Mesodermal cell (in vitro differentiated cells): ENCODE measurements at regions not wholly inside any gene's neighbourhood (a gene's known extent, or its start where the extent isn't known, plus 50 kb on each side); places are given as distances from the start of the nearest gene placed in this dataset.

Experiments
- H3K27ac ChIP-seq: 2 replicates; pipeline ENCODE4 v1.7.0; 2013; ENCODE audit warnings: mild to moderate bottlenecking, low read depth, low read length, moderate library complexity; ENCODE audit not compliant: severe bottlenecking
- H3K36me3 ChIP-seq: 2 replicates; pipeline ENCODE4 v1.7.1; 2013; ENCODE audit warnings: mild to moderate bottlenecking, low read length, moderate library complexity; ENCODE audit not compliant: control insufficient read depth, insufficient read depth
- H3K4me1 ChIP-seq: one replicate; pipeline ENCODE4 v1.7.1; 2013; ENCODE audit warnings: mild to moderate bottlenecking, low read length; ENCODE audit not compliant: insufficient read depth, control insufficient read depth, poor library complexity, severe bottlenecking
- H3K4me3 ChIP-seq: 2 replicates; pipeline ENCODE4 v1.7.0; 2013; ENCODE audit warnings: low read length, control low read depth, mild to moderate bottlenecking; ENCODE audit not compliant: insufficient read depth, poor library complexity, severe bottlenecking; ENCODE audit errors: extremely low read depth
- H3K9me3 ChIP-seq: 2 replicates; pipeline ENCODE4 v1.7.1; 2013; ENCODE audit warnings: mild to moderate bottlenecking, low read length, moderate library complexity; ENCODE audit not compliant: control insufficient read depth
- WGBS, 2 experiments: methylation state at CpG; one replicate each; pipeline ENCODE4 v1.1.5; 2013; ENCODE audit warnings: missing lambda C conversion rate in 2 of 2; ENCODE audit not compliant: insufficient coverage in 2 of 2; 5-methylcytosine and 5-hydroxymethylcytosine counted together

- H3K27ac ChIP-seq, result no peak overlapping the region
- H3K9me3 ChIP-seq, result no peaks in the 10 kb centered on the region
- no peaks in the 10 kb centered on the region for H3K4me1 ChIP-seq
- peaks cover 16% of the 10 kb centered on the region for H3K36me3 ChIP-seq
- WGBS, 2 experiments, result 78 to 83% methylated on average over 4 to 5 of the region's 6 CpGs
- H3K4me3 ChIP-seq, result no peak overlapping the region
Measured at GRCh38 chr11:33585586-33586209, 114.9 kb downstream of the C11orf91 start.

DNA sequence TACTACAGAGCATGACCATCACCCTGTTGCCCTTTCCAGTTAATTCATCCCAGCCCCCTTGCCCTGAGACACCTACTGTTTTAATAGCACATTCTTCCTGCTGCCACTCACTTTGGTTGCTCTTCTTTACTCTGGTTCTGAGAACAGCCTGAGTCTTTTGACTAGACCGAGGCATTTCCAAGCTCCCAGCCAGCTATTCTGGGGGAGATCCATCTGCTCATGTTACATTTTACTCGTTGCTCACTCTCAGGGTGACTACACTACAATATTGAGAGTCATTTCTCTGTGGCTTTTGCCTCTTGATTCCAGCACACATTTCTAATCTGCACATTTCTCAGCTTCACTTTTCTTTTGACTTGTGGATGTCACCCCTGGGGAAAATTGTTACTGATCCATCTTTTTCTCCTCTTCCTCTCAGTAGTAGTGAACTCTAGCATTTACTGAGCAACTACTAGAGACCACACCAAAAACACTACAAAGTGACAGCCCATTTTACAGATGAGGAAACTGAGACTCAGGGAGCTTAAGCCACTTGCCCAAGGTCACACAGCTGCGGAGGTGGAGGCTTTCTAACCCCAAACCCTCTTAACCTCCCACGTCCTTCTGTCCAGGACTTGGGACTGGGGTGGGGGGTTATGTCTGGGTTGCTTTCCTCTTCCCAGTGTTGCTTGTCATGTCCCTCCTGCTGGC is 117.8 kb downstream of the C11orf91 start:
- H3K4me1 ChIP-seq, result no peaks in the 10 kb centered on the region
- 64 to 74% methylated on average over 2 of the region's 4 CpGs for WGBS, 2 experiments
- no peak overlapping the region for H3K4me3 ChIP-seq
- peaks cover 16% of the 10 kb centered on the region for H3K36me3 ChIP-seq
- H3K27ac ChIP-seq, result no peak overlapping the region
- H3K9me3 ChIP-seq, result no peaks in the 10 kb centered on the region

DNA sequence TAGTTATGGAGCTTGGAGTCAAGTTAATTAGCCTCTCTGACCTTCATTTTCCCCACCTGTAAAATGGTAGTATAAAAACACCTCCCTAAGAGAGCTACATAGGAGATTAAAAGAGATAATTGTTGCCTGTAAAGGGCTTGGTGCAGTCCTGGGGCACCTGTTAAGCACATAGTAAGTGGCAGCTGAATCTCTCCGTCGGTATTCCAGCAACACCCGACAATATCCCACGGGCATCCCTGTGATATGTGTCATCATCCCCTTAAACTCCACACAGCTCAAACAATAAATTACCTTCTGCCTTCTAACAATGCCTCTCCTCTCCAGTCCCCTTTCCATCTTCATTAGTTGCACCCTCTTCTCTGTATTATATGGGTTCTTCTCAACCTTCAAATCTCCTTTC is 121.5 kb downstream of the C11orf91 start:
- 81 to 83% methylated on average over 4 of the region's 4 CpGs for WGBS, 2 experiments
- Histone ChIP-seq H3K27ac (no peak overlapping the region), H3K4me3 (no peak overlapping the region), H3K36me3 (peaks cover 13% of the 10 kb centered on the region), H3K9me3 (no peaks in the 10 kb centered on the region), H3K4me1 (peaks cover 4% of the 10 kb centered on the region)

GRCh38 chr11:33577204-33577603 is 123.4 kb downstream of the C11orf91 start:
- H3K4me3 ChIP-seq, result no peak overlapping the region
- 87 to 88% methylated on average over 6 of the region's 6 CpGs for WGBS, 2 experiments
- H3K27ac ChIP-seq, result no peak overlapping the region
- H3K36me3 ChIP-seq, result peaks cover 4% of the 10 kb centered on the region
- peaks cover 4% of the 10 kb centered on the region for H3K4me1 ChIP-seq
- H3K9me3 ChIP-seq, result no peaks in the 10 kb centered on the region

GRCh38 chr11:33575311-33575710 is 125.3 kb downstream of the C11orf91 start:
- WGBS, 2 experiments, result 88 to 91% methylated on average over 4 to 5 of the region's 5 CpGs

DNA sequence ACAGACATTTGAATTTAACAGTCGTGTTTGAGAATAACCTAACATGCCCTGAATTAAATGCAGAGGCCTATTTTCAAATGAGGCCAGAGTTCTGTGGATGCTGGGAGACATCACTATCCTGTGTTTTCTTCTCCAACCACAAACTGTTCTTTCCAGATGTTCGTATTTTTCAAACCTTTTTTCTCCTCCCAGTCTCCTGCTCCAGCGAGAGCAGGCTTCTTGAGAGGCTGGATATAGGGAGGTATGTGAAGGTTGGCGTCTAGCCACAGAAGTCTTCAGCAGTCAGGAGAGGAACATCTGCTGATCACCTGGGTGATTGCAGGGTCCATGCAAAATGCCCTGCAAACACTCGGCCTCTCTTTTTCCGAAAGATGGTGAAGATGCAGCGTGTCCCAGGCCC is 126.3 kb downstream of the C11orf91 start:
- WGBS, 2 experiments, result 89 to 96% methylated on average over 3 to 4 of the region's 7 CpGs
- Histone ChIP-seq H3K4me1 (peaks cover 4% of the 10 kb centered on the region), H3K36me3 (peaks cover 3% of the 10 kb centered on the region), H3K9me3 (no peaks in the 10 kb centered on the region), H3K27ac (no peak overlapping the region), H3K4me3 (no peak overlapping the region)

More at GRCh38 chr11:33575311-33575710, 125.3 kb downstream of the C11orf91 start:
- Histone ChIP-seq H3K36me3 (peaks cover 3% of the 10 kb centered on the region), H3K9me3 (no peaks in the 10 kb centered on the region), H3K27ac (no peak overlapping the region), H3K4me3 (no peak overlapping the region), H3K4me1 (peaks cover 4% of the 10 kb centered on the region)

DNA sequence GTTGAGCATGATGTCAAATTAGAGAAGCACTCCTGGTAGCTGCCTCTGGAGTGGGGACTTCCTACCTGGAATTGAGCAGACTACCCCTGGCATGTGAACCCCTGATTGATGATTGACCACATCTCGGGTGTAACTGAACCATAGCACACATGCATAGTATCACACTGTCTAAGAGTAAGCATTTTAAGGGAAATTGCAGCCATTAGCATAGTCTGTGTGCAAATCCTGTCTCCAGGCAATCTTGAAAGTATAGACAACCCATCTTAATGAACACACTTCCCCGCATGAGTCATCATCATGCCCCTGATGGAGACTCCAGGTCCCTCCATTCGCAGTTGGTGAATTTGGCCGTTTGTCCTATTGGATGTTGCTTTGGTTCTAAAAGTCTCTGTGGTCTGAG is 131.3 kb downstream of the C11orf91 start:
- WGBS, 2 experiments, result 92% methylated on average over 4 of the region's 4 CpGs
- Histone ChIP-seq H3K9me3 (no peaks in the 10 kb centered on the region), H3K36me3 (peaks cover 8% of the 10 kb centered on the region), H3K4me3 (no peak overlapping the region), H3K4me1 (peaks cover 3% of the 10 kb centered on the region), H3K27ac (no peak overlapping the region)

- Histone ChIP-seq H3K36me3 (peaks cover 8% of the 10 kb centered on the region), H3K9me3 (no peaks in the 10 kb centered on the region), H3K27ac (no peak overlapping the region), H3K4me1 (peaks cover 3% of the 10 kb centered on the region), H3K4me3 (no peak overlapping the region)
- WGBS, 2 experiments, result 100% methylated on average over 1 of the region's 1 CpG; no CpG with 5 or more reads in 1 of the 2 experiments
Measured at GRCh38 chr11:33567004-33567403, 133.6 kb downstream of the C11orf91 start.

DNA sequence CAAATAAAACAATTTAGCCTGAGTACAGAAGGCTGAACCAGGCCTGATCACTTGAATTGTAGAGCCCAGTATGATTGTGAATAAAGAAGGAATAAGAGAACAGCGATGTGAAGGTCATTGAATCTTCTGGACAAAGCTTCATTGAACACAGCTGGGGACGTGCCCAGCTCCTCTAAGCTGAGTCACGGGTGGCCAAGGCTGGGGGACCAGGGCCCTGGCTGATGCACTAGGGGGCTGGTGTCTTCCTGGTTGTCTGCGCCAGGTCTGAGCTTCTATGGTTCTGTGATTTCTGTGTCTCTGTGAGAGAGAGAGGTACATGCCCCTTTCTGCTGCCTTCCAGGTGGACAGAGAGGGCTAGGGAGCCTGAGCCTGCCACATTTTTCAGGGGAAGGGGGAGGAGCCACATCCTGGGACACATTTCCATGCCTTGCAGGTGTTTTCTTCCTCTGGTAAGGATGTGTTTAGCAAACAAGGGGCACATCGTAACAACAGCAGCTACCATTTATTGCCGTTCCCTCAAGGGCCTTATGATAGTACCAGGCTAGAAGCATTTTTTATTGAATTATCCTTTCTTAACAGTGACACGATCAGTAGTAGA is 135.7 kb downstream of the C11orf91 start:
- Histone ChIP-seq H3K27ac (no peak overlapping the region), H3K9me3 (no peaks in the 10 kb centered on the region), H3K4me3 (no peak overlapping the region), H3K4me1 (peaks cover 3% of the 10 kb centered on the region), H3K36me3 (peaks cover 6% of the 10 kb centered on the region)
- WGBS, 2 experiments, result 86 to 94% methylated on average over 4 to 6 of the region's 7 CpGs

DNA sequence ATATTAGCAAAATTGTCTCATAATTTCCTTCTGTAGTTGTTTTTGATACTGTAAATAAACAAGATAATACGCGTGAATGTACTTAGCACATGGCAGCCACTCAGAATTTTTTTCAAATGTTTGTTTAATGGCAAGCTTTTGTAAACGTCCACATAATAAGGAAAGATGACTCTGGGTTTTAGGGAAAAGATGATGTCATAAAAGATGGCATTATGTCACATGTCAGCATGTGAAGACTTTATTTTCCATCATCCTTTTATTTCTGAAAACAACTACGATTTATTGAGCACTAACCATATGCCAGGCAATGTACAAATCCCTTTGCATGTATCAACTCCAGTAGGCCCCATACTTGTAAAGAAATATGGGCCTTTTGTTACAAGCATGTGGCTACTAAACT is 139.9 kb downstream of the C11orf91 start:
- Histone ChIP-seq H3K27ac (no peak overlapping the region), H3K4me1 (no peaks in the 10 kb centered on the region), H3K36me3 (peaks cover 3% of the 10 kb centered on the region), H3K9me3 (no peaks in the 10 kb centered on the region), H3K4me3 (no peak overlapping the region)
- WGBS, 2 experiments, result 57 to 100% methylated on average over 1 to 3 of the region's 4 CpGs

DNA sequence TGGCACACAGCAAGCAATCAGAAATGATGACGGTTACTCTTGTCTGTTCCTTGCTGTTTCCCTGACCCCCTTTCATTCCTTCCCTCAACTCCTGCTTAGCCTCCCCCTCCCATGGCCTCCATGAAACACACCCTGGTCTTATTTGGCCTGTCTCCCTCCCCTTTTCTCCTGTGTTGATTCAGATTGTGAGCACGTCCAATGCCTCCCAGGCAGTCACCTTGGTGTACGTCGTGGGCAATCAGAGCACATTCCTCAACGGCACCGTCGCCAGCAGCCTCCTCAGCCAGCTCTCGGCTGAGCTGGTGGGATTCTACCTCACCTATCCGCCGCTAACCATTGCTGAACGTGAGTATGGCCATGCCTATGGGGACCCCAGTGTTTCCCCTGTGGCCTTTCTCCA is 141.1 kb downstream of the C11orf91 start:
- 88 to 92% methylated on average over 11 of the region's 11 CpGs for WGBS, 2 experiments
- no peak overlapping the region for H3K27ac ChIP-seq
- H3K36me3 ChIP-seq, result peaks cover 3% of the 10 kb centered on the region

More for the DNA sequence above, 141.1 kb downstream of the C11orf91 start:
- Histone ChIP-seq H3K4me1 (no peaks in the 10 kb centered on the region), H3K4me3 (no peak overlapping the region), H3K9me3 (no peaks in the 10 kb centered on the region)
